Loucy (cell line): ENCODE measurements at regions not wholly inside any gene's neighbourhood (a gene's known extent, or its start where the extent isn't known, plus 50 kb on each side); places are given as distances from the start of the nearest gene placed in this dataset.
A peak's percentile ranks its signal among the peaks of the same experiment; 100 is the strongest.

Source experiments
- H2AFZ ChIP-seq: fragments of 200-600 bp; sonication (generic); 2 replicates; pipeline ENCODE4 v1.6.0; 2016; ENCODE audit warnings: antibody characterized with exemption, mild to moderate bottlenecking, low read length, moderate library complexity
- H3F3A ChIP-seq: fragments of 200-600 bp; 2 replicates; pipeline ENCODE4 v1.6.0; 2016; ENCODE audit warnings: antibody characterized with exemption, low read depth, mild to moderate bottlenecking
- H3K27me3 ChIP-seq: fragments of 200-600 bp; sonication (generic); 2 replicates; pipeline ENCODE4 v1.6.1; 2014; ENCODE audit warnings: low read length, mild to moderate bottlenecking; ENCODE audit not compliant: insufficient read depth, poor library complexity, severe bottlenecking
- H3K36me3 ChIP-seq: fragments of 200-600 bp; sonication (generic); 2 replicates; pipeline ENCODE4 v1.6.1; 2016; ENCODE audit warnings: low read length; ENCODE audit not compliant: insufficient read depth
- H3K4me1 ChIP-seq: fragments of 200-600 bp; sonication (generic); 2 replicates; pipeline ENCODE4 v1.5.1; 2014; ENCODE audit warnings: low read length, mild to moderate bottlenecking; ENCODE audit not compliant: insufficient read depth, poor library complexity, severe bottlenecking
- H3K4me2 ChIP-seq: fragments of 200-600 bp; sonication (generic); 2 replicates; pipeline ENCODE4 v1.6.0; 2014; ENCODE audit warnings: antibody characterized with exemption, low read length, low read depth, mild to moderate bottlenecking; ENCODE audit not compliant: poor library complexity, severe bottlenecking
- H3K4me3 ChIP-seq: fragments of 200-600 bp; sonication (generic); 2 replicates; pipeline ENCODE4 v1.5.1; 2014; ENCODE audit warnings: low read length, mild to moderate bottlenecking, mixed read lengths; ENCODE audit not compliant: poor library complexity, severe bottlenecking
- H3K79me2 ChIP-seq: fragments of 200-600 bp; sonication (generic); 2 replicates; pipeline ENCODE4 v1.6.1; 2014; ENCODE audit warnings: low read length; ENCODE audit not compliant: insufficient read depth
- H3K9ac ChIP-seq: fragments of 200-600 bp; sonication (generic); 2 replicates; pipeline ENCODE4 v1.6.0; 2014; ENCODE audit warnings: mild to moderate bottlenecking, low read depth, low read length, moderate library complexity; ENCODE audit not compliant: poor library complexity, severe bottlenecking
- H3K9me2 ChIP-seq: fragments of 200-600 bp; sonication (generic); replicated peaks from 2 replicates; pipeline ENCODE4 v1.6.1; 2016; ENCODE audit warnings: low read depth, low read length, mixed read lengths
- H3K9me3 ChIP-seq: fragments of 200-600 bp; sonication (generic); 2 replicates; pipeline ENCODE4 v1.6.1; 2014; ENCODE audit warnings: mild to moderate bottlenecking, antibody characterized with exemption, low read length, low read depth; ENCODE audit not compliant: insufficient read depth
- H4K20me1 ChIP-seq: fragments of 200-600 bp; sonication (generic); 2 replicates; pipeline ENCODE4 v1.6.0; 2014; ENCODE audit warnings: antibody characterized with exemption, low read length, mild to moderate bottlenecking; ENCODE audit not compliant: insufficient read depth, poor library complexity, severe bottlenecking
- EZH2phosphoT487 ChIP-seq: fragments of 200-600 bp; IDR thresholded peaks from 2 replicates; pipeline ENCODE4 v1.6.1; 2018; ENCODE audit warnings: antibody characterized with exemption, mild to moderate bottlenecking, moderate library complexity, borderline replicate concordance
- TF ChIP-seq, protein P1 (sequence below): fragments of 200-600 bp; sonication (generic); conservative IDR thresholded peaks from 2 replicates; pipeline ENCODE4 v1.5.1; 2014; ENCODE audit warnings: mild to moderate bottlenecking, antibody characterized with exemption, low read length

DNA sequence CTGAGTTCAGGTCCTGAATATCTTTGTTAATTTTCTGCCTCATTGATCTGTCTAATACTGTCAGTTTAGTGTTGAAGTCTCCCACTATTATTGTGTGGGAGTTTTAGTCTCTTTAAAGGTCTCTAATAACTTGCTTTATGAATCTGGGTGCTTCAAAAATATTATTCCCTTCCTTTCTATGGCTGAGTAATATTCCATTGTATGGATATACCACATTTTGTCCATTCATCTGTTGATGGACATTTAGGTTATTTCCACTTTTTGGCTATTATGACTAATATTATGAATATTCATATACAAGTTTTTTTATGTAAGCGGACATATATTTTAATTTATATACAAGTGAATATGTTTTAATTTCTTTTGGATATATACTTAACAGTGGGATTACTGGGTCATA is 82.7 kb downstream of the SDR9C7 start:
- H3K36me3 ChIP-seq: no peaks in the 10 kb centered on the region
- H3K9me2 ChIP-seq: no peaks in the 10 kb centered on the region
- no peaks in the 10 kb centered on the region for H3F3A ChIP-seq
- no peak overlapping the region for H2AFZ ChIP-seq
- no peaks in the 10 kb centered on the region for H3K27me3 ChIP-seq
- TF ChIP-seq, protein P1, sequence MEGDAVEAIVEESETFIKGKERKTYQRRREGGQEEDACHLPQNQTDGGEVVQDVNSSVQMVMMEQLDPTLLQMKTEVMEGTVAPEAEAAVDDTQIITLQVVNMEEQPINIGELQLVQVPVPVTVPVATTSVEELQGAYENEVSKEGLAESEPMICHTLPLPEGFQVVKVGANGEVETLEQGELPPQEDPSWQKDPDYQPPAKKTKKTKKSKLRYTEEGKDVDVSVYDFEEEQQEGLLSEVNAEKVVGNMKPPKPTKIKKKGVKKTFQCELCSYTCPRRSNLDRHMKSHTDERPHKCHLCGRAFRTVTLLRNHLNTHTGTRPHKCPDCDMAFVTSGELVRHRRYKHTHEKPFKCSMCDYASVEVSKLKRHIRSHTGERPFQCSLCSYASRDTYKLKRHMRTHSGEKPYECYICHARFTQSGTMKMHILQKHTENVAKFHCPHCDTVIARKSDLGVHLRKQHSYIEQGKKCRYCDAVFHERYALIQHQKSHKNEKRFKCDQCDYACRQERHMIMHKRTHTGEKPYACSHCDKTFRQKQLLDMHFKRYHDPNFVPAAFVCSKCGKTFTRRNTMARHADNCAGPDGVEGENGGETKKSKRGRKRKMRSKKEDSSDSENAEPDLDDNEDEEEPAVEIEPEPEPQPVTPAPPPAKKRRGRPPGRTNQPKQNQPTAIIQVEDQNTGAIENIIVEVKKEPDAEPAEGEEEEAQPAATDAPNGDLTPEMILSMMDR: no peak
- TF ChIP-seq EZH2phosphoT487: no peak
- H3K4me2 ChIP-seq: no peak overlapping the region
- no peaks in the 10 kb centered on the region for H4K20me1 ChIP-seq
- no peaks in the 10 kb centered on the region for H3K4me1 ChIP-seq
- H3K9me3 ChIP-seq: no peaks in the 10 kb centered on the region; the same call in 1 of the 2 replicates
- no peaks in the 10 kb centered on the region for H3K79me2 ChIP-seq
- no peak overlapping the region for H3K9ac ChIP-seq
- no peak overlapping the region for H3K4me3 ChIP-seq

DNA sequence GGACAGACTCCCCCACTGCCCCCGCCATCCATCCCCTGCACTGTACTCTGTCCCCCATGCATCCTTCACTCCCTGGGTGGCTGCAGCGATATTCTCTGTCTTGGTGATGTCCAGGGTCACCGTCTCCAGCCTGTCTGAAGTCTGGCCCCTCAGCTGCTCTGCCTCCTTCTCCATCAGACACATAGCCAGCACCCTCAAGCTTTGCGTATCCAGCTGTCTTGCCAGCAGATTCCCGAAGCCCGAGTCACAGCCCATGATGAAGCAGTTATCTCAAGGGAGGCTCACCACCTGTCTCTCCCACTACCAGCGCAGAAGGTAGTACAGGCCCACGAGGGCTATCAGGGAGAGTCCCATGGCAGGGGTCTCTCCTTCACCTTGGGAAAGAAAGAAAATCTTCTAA is 77.8 kb downstream of the HSD17B6 start:
- H3K36me3 ChIP-seq: no peaks in the 10 kb centered on the region
- no peak overlapping the region for H3K4me2 ChIP-seq
- no peaks in the 10 kb centered on the region for H3K27me3 ChIP-seq
- H3F3A ChIP-seq: no peaks in the 10 kb centered on the region
- H3K9me3 ChIP-seq: no peaks in the 10 kb centered on the region
- H3K9ac ChIP-seq: no peak overlapping the region
- H3K4me1 ChIP-seq: peaks cover 13% of the 10 kb centered on the region
- TF ChIP-seq, protein P1: no peak
- no peak for TF ChIP-seq EZH2phosphoT487
- H2AFZ ChIP-seq: no peak overlapping the region
- no peak overlapping the region for H3K4me3 ChIP-seq
- no peaks in the 10 kb centered on the region for H4K20me1 ChIP-seq
- H3K79me2 ChIP-seq: no peaks in the 10 kb centered on the region
- H3K9me2 ChIP-seq: no peaks in the 10 kb centered on the region

DNA sequence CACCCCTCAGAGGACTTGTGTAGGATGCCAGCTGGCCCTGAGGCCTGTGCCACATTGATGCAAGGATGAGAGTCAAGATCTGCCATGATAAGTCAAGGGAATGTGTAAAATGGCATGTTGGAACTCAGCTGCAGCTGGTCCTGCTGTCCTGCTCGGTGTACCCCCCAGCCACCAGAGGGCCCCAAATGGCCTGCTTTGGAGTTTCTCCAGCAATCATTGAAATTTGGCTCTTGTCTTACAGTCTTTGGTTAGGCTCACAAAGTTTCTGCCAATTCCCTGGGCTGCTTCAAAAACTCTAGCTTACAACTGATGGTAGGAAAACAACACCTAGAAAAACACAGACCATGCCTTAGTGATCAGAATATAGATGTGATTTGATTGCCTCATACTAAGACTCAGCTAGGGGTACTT is 76.8 kb downstream of the HSD17B6 start:
- peaks cover 13% of the 10 kb centered on the region for H3K4me1 ChIP-seq
- no peaks in the 10 kb centered on the region for H3K9me2 ChIP-seq
- no peak overlapping the region for H3K4me2 ChIP-seq
- no peaks in the 10 kb centered on the region for H3K36me3 ChIP-seq
- H2AFZ ChIP-seq: 0 out of 2 replicates have a peak overlapping the region, but pooled peaks have one; percentile 21
- H3F3A ChIP-seq: no peaks in the 10 kb centered on the region
- no peak for TF ChIP-seq EZH2phosphoT487
- TF ChIP-seq, protein P1: peak; percentile 94
- no peak overlapping the region for H3K4me3 ChIP-seq
- H4K20me1 ChIP-seq: no peaks in the 10 kb centered on the region
- H3K27me3 ChIP-seq: no peaks in the 10 kb centered on the region
- H3K9me3 ChIP-seq: no peaks in the 10 kb centered on the region
- no peak overlapping the region for H3K9ac ChIP-seq
- H3K79me2 ChIP-seq: no peaks in the 10 kb centered on the region
